Keratinocyte (primary cell): ENCODE measurements at regions not wholly inside any gene's neighbourhood (a gene's known extent, or its start where the extent isn't known, plus 50 kb on each side); places are given as distances from the start of the nearest gene placed in this dataset.

ENCODE experiments used
- CTCF ChIP-seq, 3 experiments: IDR thresholded peaks in 1 of 3; conservative IDR thresholded peaks in 1 of 3; optimal IDR thresholded peaks in 1 of 3; 2 replicates in 2 of 3; 3 replicates in 1 of 3; pipeline versions ENCODE3 to v1.5.1; 2011; ENCODE audit warnings: low read length in 3 of 3, mild to moderate bottlenecking in 3 of 3, moderate library complexity in 2 of 3, control low read depth in 1 of 3, inconsistent platforms in 1 of 3; ENCODE audit not compliant: insufficient read depth in 2 of 3; ENCODE audit errors: extremely low read depth in 1 of 3
- EZH2 ChIP-seq: IDR thresholded peaks from one replicate; pipeline ENCODE4 v1.6.1; 2012; ENCODE audit warnings: inconsistent platforms, mild to moderate bottlenecking, low read length, moderate library complexity

GRCh38 chr7:123051916-123052315 is 56.4 kb upstream of the TAS2R16 start:
- TF ChIP-seq CTCF (optimal IDR thresholded peaks at IDR 0.05 in 1 of 3, IDR thresholded peaks at IDR 0.05 in 1 of 3, conservative IDR thresholded peaks at IDR 0.05 in 1 of 3; ENCODE audit: extremely low read depth in 1 of 3, insufficient read depth in 2 of 3, low read length in 3 of 3) (no peak), EZH2 (no peak)
